Activated T-helper 1 cell treated with anti-CD3 and anti-CD28 coated beads, Interleukin-12 subunit alpha, Interleukin-12 subunit beta, Interleukin-2, Interleukin-4 antibody, amounts not matched to agents 30 ng/mL and 10 ng/mL and 1 ng/mL, durations not matched to agents 14 hours and 24 hours and 36 hours (primary cell): ENCODE measurements at regions not wholly inside any gene's neighbourhood (a gene's known extent, or its start where the extent isn't known, plus 50 kb on each side); places are given as distances from the start of the nearest gene placed in this dataset.

Source experiments
- DNase-seq: peaks from one replicate; pipeline ENCODE4 v3.0.0; 2021; ENCODE audit warnings: low spot score
- H3K27ac Mint-ChIP-seq: one replicate; pipeline ENCODE4 v1.8.0; 2021; ENCODE audit warnings: mild to moderate bottlenecking, mixed read lengths
- H3K27me3 Mint-ChIP-seq: one replicate; pipeline ENCODE4 v1.8.0; 2022; ENCODE audit warnings: mild to moderate bottlenecking, moderate library complexity, mixed read lengths; ENCODE audit not compliant: insufficient read depth
- H3K36me3 Mint-ChIP-seq: one replicate; pipeline ENCODE4 v1.8.0; 2021; ENCODE audit warnings: low read depth, mixed read lengths
- H3K4me1 Mint-ChIP-seq: one replicate; pipeline ENCODE4 v1.8.0; 2021; ENCODE audit warnings: low read depth, mixed read lengths
- H3K4me3 Mint-ChIP-seq: one replicate; pipeline ENCODE4 v1.8.0; 2021; ENCODE audit warnings: mild to moderate bottlenecking, moderate library complexity, mixed read lengths
- H3K9me3 Mint-ChIP-seq: one replicate; pipeline ENCODE4 v1.8.0; 2021; ENCODE audit warnings: mixed read lengths
- intact Hi-C: fragments of 100-400 bp; cut with micrococcal nuclease; formaldehyde crosslinking; loops from one replicate; pipeline ENCODE4 v1.15.1; 2024

DNA sequence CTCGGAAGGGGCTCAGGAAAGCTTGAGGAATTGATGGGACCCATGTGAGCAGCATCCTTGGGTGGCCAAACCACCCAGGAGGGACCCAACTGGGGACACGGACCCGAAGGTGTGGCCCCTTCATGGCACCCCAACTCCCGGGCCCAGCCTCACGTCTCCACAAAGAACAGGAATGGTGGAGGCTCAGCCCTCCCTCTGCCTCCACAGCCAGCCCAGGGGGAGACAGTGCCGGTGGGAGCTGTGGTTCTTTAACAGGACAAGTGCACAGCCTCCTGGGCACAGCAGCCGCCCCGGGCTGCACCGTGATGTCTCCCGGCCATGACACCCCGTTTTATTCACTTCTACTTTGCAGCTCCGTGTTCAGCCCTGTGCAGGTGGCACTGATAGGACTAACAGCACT lies 587.2 kb downstream of the BRD1 start:
- H3K4me1 Mint-ChIP-seq = no peaks in the 10 kb centered on the region
- no peak overlapping the region for H3K4me3 Mint-ChIP-seq
- H3K27me3 Mint-ChIP-seq = no peaks in the 10 kb centered on the region
- DNase-seq = no peak
- no peaks in the 10 kb centered on the region for H3K36me3 Mint-ChIP-seq
- H3K27ac Mint-ChIP-seq = no peak overlapping the region
- no peaks in the 10 kb centered on the region for H3K9me3 Mint-ChIP-seq
- intact Hi-C loops = no loop called here

DNA sequence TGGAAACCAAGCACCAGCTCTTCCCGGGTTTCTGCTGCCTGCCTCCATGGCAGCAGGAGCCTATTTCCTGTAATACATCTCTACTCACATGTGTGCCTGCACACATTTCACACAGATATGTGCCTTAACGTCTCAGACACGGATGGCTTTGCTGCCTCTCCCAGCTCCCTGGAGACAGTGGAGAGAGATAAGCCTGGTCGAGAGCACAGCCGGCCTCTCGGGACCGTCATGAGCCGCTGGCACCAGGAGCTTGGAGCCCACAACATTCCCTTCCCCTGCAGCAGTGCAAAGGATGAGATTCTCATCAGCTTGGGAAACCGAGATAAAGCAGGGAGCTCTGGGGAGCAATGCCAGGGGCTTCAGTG lies 587.7 kb downstream of the BRD1 start:
- Mint-ChIP-seq H3K27me3 (no peaks in the 10 kb centered on the region), H3K36me3 (no peaks in the 10 kb centered on the region), H3K9me3 (no peaks in the 10 kb centered on the region), H3K4me1 (no peaks in the 10 kb centered on the region), H3K4me3 (no peak overlapping the region), H3K27ac (no peak overlapping the region)
- intact Hi-C loops = no loop called here
- no peak for DNase-seq

DNA sequence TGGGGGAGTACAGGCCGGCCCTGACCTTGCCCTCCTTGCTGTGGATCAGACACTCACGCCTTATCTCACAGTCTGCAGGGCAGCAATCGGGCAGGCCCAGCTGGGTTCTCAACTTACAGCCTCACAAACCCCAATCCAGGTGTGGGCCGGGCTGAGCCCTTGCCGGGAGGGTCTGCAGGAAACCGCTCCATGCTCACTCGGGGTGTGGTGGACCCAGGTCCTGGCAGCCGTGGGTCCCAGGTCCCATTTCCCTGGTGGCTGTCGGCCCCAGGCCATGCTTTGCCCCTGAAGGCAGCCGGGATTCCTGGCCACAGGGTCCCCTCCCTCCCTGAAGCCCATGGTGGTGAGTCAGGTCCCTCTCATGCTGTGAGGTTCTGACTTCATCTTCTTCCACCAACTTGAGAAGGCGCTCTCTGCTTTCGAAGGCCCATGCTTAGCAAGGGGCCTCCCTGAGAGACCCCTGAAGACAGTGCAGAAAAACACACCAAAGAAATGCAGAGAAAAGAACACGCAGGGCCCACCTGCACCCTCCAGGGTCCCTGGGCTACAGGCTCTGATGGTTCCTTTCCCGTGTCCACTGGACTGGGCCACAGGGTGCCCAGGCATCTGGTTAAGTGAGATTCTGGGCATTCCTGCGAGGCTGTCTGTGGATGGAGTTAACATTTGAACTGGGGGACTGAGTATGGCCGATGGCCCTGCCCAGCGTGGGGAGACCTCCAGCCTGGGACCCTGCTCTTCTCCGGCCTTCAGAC lies 588.2 kb downstream of the BRD1 start:
- no peaks in the 10 kb centered on the region for H3K4me1 Mint-ChIP-seq
- no peaks in the 10 kb centered on the region for H3K36me3 Mint-ChIP-seq
- intact Hi-C loops = no loop called here
- no peak for DNase-seq
- H3K9me3 Mint-ChIP-seq = no peaks in the 10 kb centered on the region
- no peak overlapping the region for H3K27ac Mint-ChIP-seq
- no peaks in the 10 kb centered on the region for H3K27me3 Mint-ChIP-seq
- no peak overlapping the region for H3K4me3 Mint-ChIP-seq

DNA sequence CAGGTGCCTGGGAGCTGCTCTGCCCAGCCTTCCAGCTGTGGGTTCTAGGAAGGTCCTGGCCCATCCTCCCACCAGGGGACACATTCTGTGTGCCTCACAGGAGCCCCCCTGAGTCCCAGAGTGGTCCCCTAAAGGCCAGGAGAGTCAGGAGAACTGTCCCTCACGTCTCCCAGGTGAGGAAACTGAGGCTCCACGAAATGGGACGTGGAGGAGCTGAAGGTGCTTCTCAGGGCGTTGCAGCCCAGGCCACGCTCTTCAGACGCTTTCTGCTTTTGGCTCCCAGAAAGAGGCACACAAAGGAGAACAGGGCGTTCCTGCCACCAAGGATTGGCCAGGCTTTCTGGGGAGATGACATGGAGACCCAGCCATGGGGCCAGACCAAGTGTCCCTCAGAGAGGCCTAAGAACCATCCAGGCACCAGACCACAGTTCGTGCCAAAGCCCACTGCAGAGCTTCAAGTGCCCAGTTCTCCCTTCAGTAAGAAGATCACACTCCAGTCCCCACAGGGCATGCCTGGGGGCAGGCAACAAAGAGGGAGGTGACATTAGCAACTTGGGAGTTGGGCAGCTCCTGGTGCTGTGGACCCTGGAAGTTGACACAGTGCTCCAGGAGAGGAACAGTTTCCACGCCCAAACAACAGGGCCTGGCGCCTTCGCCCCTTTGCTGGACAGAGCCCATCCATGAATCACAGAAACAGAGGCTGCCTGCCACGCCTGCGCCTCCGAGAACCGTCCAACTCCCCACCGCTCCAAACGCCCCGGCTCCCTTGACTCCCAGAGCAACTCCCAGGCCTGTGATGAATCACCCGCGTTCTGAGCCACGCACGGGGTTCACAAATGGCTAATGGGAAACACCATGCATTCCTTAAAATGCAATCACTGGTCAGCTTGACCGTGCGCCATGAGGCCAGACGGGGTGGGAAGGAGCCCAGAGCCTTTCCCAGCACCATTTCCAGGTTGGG lies 589.2 kb downstream of the BRD1 start:
- DNase-seq = no peak
- no peaks in the 10 kb centered on the region for H3K9me3 Mint-ChIP-seq
- H3K4me3 Mint-ChIP-seq = no peak overlapping the region
- no peaks in the 10 kb centered on the region for H3K4me1 Mint-ChIP-seq
- intact Hi-C loops = no loop called here
- no peaks in the 10 kb centered on the region for H3K27me3 Mint-ChIP-seq
- no peak overlapping the region for H3K27ac Mint-ChIP-seq
- no peaks in the 10 kb centered on the region for H3K36me3 Mint-ChIP-seq

DNA sequence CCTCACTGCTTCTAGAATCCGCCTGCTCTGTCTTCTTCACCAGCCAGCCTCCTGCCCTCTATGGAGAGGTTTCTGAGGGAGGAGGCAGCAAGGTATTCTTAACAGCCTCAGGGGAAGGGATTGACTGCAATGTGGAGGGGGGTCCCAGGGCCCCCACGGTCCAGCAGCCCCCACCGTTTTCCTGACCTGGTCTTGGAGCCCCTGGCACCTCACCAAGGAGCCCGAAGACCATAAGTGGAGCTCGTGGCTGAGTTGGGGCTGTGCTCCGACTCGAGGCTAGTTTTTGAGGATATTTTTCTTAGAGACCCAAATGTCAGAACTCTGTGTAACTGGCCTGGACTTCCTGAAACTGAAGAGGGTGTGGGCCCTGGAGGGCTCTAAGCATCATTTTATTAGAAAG lies 590.0 kb downstream of the BRD1 start:
- H3K36me3 Mint-ChIP-seq = no peaks in the 10 kb centered on the region
- H3K4me3 Mint-ChIP-seq = no peak overlapping the region
- H3K4me1 Mint-ChIP-seq = no peaks in the 10 kb centered on the region
- intact Hi-C loops = no loop called here
- no peaks in the 10 kb centered on the region for H3K9me3 Mint-ChIP-seq
- no peaks in the 10 kb centered on the region for H3K27me3 Mint-ChIP-seq
- H3K27ac Mint-ChIP-seq = no peak overlapping the region
- DNase-seq = no peak

DNA sequence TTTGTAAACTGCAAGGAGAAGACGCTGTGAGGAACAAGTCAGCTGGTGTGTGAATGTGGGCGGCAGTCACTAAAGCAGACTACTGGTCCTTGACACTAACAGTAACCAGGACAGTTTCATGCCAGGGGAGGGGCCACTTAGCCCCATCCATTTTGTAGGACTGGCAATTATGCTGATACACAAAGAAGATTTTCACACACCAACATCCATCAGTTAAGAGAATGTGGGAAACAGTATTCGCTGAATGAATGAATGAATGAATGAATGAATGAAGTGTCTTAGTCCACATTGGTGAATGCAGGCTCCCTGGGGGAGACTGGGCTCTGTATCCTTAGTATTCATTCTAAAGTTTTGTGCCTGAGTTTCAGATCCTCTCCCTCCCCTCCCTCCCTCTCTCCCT lies 590.4 kb downstream of the BRD1 start:
- no peak overlapping the region for H3K4me3 Mint-ChIP-seq
- intact Hi-C loops = no loop called here
- no peaks in the 10 kb centered on the region for H3K9me3 Mint-ChIP-seq

DNA sequence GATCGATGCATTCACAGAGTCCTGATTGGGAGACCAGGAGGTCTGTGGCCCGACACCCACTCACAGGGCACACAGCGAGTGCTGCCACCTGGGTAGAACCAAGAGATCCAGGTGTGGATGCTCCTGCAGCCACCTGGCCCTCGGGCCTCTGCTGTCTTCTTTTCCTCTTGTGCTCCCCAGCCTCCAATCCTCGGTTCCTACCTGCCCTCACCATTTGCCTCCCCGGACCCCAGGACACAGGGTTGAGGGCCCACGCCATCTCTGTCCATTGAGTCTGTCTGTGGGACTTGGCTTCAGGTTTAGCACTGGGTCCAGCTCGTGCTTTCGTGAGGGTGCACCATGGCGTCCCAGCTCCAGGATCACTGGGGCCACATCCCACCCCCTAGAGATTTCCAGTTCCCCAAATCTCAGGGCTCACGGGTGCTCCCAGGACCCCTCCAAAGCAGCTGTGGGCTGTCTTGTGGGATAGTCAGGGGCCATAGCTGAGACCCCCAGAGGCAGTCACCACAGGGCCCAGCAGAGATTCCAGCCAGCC lies 591.1 kb downstream of the BRD1 start:
- H3K4me3 Mint-ChIP-seq = no peak overlapping the region
- no peaks in the 10 kb centered on the region for H3K4me1 Mint-ChIP-seq
- H3K27ac Mint-ChIP-seq = no peak overlapping the region
- intact Hi-C loops = no loop called here
- H3K9me3 Mint-ChIP-seq = no peaks in the 10 kb centered on the region
- no peaks in the 10 kb centered on the region for H3K36me3 Mint-ChIP-seq
- H3K27me3 Mint-ChIP-seq = no peaks in the 10 kb centered on the region
- no peak for DNase-seq

More for the DNA sequence above, 590.4 kb downstream of the BRD1 start:
- DNase-seq = no peak
- H3K4me1 Mint-ChIP-seq = no peaks in the 10 kb centered on the region
- no peaks in the 10 kb centered on the region for H3K36me3 Mint-ChIP-seq
- H3K27ac Mint-ChIP-seq = no peak overlapping the region
- no peaks in the 10 kb centered on the region for H3K27me3 Mint-ChIP-seq

DNA sequence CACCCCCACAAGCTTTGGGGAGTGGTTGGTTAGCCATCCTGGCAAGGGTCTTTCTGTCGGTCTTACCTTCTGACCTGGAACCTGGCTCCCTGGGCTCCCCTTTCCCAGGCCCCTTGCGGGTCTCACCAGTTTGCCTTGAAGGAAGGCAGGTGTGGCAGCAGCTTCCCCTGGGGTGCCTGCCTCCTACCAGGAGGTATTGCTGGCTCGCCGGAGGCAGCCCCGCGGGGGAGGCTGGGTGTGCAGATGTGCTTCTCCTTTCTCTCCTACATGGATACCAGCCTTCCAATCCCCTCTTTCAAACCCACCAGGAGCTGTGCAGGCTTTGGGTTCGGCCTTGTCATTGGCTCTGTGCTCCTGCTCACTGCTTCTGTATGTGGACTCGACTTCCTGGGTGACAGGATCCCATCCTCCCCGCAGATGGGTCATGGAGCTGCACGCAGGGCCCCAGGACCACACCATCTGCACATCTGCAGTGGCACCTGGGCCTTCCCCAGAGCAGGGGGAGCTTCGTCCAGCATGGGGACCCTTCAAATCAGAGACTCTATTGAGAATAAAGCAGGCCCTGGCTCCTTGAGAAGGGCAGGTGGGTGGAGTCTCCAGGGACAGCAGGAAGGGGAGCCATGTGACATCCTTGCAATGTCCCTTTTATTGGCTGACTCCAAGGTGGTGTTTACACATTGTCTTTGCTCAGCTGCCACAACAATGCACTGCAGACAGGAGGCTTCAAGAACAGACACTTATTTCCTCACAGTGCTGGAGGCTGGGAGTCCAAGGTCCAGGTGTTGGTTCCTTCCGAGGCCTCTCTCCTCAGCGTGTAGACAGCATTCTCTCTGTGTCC lies 592.0 kb downstream of the BRD1 start:
- Mint-ChIP-seq H3K4me1 (no peaks in the 10 kb centered on the region), H3K4me3 (no peak overlapping the region), H3K9me3 (no peaks in the 10 kb centered on the region), H3K36me3 (no peaks in the 10 kb centered on the region), H3K27ac (no peak overlapping the region), H3K27me3 (no peaks in the 10 kb centered on the region)
- no peak for DNase-seq
- intact Hi-C loops = no loop called here

DNA sequence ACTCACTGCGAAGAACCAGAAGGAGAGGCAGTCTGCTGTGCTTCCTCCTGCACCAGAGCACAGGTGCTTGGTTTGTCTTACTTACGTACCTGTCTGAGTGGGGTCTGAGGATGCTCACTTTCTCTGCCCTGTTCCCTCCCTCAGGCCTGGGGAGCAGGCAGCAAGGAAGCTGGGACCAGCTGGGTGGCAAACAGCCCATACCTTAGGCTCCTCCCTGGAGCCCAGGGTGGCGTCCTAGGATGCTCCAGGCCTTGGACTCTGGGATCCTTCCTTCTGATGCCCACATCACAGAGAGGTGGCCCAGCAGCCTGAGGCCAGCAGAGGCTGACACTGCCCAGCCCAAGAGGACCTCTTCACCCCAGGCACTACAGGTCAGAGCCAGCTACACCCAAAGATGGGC lies 593.2 kb downstream of the BRD1 start:
- Mint-ChIP-seq H3K4me1 (no peaks in the 10 kb centered on the region), H3K27ac (no peak overlapping the region), H3K4me3 (no peak overlapping the region), H3K27me3 (no peaks in the 10 kb centered on the region), H3K36me3 (no peaks in the 10 kb centered on the region), H3K9me3 (no peaks in the 10 kb centered on the region)
- no peak for DNase-seq
- intact Hi-C loops = no loop called here

DNA sequence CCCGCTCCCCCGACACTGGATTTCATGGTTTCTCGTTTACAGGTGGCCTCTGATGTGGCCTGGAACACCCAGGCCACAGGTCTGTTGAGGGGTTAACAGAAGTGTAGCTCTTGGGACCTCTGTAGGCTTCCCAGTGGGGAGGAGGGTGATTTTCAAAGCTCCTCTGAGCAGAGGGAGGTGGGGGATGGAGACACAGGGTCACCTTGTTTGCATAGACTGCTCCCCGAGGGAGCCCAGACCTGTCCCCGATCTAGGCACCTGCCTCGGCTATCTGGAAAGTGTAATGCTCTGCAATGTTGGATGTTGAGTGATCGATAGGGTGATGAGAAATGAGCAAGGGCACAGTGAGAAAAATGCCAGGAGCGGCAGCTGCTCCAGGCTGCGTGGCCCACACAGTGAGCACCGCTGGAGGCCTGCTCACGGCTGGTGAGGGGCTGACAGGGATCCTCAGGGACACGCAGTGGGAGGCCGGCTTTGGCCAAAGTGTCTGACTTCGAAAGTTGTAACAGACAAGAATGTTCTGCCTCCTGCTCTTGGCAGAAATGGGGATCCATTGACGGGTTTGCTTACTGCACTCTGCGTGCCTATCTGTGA lies 594.1 kb downstream of the BRD1 start:
- intact Hi-C loops = no loop called here
- Mint-ChIP-seq H3K4me1 (no peaks in the 10 kb centered on the region), H3K36me3 (no peaks in the 10 kb centered on the region), H3K4me3 (no peak overlapping the region), H3K9me3 (no peaks in the 10 kb centered on the region), H3K27ac (no peak overlapping the region), H3K27me3 (no peaks in the 10 kb centered on the region)
- no peak for DNase-seq

DNA sequence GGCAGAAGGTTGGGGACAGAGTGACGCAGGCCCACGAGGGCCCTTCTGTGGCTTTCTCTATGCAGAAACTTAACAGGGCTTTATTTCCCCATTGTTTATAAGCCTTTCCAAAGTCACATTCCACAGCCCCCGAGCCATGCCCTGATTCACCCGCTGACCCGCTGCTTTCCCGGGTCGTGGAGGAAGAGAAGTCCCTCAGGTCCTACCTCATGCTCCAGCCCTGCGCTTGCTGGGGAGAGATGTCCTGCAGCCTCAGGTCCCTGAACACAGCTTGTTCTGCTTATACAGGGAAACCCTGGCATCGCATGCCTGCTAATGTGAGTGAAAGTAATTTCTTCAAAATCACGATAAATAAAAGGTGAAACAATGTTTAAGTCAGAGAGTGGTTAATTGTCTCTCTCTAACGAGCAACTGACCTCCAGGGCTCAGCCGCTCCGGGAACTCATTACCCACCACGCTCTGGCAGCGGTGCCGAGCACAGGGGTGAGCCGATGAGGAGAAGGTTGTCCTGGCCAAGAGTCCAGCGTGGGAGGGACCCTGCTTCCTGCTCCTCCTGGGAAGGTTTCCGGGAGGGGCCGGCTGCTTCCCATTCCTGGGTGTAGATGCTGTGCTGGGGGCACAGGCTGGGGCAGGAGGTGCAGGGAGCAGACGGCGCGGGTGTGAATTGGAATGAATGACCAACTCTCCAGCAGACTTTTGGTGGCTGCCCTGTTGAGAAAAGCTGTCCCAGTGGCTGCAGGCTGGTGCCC lies 595.2 kb downstream of the BRD1 start:
- Mint-ChIP-seq H3K36me3 (no peaks in the 10 kb centered on the region), H3K4me1 (no peaks in the 10 kb centered on the region), H3K27ac (no peak overlapping the region), H3K27me3 (no peaks in the 10 kb centered on the region), H3K4me3 (no peak overlapping the region), H3K9me3 (no peaks in the 10 kb centered on the region)
- intact Hi-C loops = no loop called here
- no peak for DNase-seq

DNA sequence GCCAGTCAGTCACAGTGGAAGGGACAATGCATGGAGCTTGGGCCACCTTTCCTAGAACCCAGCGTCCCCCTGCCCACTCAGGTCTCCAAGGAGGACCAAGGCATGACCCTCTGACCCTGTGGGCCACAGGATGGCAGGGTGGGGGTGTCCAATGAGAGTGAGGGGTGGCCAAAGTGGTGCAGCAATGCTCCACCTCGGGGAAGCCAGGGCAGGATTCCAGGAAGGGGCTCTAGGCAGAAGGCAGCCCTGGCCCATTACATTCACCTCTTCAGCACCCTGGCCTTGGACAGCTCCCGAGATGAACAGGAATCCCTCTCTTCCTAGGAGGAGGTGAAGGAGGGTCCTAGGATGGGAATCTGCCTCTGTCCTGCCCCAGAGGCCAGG lies 597.5 kb downstream of the BRD1 start:
- Mint-ChIP-seq H3K4me1 (no peaks in the 10 kb centered on the region), H3K27ac (no peak overlapping the region), H3K27me3 (no peaks in the 10 kb centered on the region), H3K36me3 (no peaks in the 10 kb centered on the region), H3K9me3 (no peaks in the 10 kb centered on the region), H3K4me3 (no peak overlapping the region)
- DNase-seq = no peak
- intact Hi-C loops = no loop called here
